HG03064 (cell line): ENCODE measurements at regions not wholly inside any gene's neighbourhood (a gene's known extent, or its start where the extent isn't known, plus 50 kb on each side); places are given as distances from the start of the nearest gene placed in this dataset.
"Not testable (repeated sequence)": the region's sequence is repeated elsewhere in the genome, so short reads cannot be mapped to it uniquely, and the experiment has no call there.

Source experiments
- ATAC-seq: cut with Tn5 transposase; IDR thresholded peaks from one replicate; pipeline ENCODE4 v1.9.1; 2021; ENCODE audit warnings: low read depth; ENCODE audit not compliant: unreplicated experiment

DNA sequence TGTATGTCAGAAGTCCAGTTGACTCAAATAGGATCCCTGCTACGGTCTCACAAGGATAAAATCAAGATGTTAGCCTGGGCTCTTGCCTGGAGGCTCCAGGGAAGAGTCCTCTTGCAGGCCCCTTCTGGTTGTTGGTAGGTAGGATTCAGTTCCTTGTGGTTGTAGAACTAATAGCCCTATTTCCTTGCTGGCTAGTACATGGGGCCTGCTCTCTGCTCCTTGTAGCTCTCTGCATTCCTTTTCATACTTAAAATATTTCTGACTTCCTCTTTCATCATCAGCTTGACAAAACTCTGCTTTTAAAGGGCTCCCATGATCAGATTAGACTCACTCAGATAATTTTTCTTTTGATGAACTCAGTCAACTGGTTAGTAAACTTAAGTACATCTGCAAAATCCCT lies 756.7 kb downstream of the GATA3 start:
- no peak for ATAC-seq

DNA sequence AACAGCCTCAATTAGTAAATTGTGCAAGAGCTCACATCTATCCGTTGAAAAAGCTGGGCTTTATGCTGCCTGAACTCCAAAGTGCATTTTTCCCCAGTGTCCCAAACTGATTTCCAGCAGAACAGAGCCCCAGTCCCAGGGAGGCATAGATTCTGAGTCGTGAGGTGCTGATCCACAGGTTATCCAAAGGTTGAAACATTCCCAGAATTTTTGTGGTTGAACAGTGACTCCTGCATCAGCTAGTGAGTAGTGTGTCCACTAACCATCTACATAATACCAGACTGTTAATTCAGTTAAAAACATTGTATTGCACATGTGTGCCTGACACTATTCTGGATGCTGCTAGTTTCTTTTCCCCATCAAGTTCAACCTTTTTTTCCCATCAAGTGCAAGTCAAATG lies 761.5 kb downstream of the GATA3 start:
- no peak for ATAC-seq

DNA sequence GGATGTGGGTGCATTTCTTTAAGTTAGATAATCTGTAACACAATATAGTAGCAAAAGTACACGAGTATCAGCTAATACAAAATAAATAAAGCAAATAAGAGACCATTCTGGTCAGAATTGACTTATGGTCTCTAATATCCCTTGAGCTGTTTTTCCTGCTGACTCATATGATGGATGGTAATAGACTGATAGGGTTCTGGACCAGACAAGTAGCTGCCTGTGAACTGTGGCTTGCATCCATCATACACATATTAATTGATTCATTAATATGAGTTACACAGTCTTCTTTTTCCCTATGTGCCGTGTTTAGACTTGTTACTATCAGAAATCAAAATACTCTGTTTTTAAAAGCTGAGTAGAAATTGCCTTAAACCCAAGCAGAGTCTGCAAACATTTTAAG lies 762.8 kb downstream of the GATA3 start:
- no peak for ATAC-seq

DNA sequence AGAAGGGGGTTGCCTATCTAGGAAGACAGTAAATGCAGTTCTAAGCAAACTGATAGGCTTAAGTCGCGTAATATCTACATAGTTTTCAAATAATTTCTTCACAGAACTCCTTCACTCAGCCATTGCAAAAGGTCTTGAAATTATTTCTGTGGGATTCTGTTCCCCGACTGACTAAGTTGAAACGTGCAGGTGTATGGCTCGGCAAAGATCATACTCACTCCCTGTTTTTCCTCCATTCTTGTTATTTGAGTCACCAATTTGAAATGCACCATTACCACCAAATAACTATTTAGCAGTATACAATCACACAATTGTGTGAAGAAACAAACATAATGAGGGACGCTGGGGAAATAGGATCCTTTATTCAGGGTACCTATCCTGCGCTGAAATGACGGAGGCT lies 771.1 kb downstream of the GATA3 start:
- ATAC-seq: no peak

DNA sequence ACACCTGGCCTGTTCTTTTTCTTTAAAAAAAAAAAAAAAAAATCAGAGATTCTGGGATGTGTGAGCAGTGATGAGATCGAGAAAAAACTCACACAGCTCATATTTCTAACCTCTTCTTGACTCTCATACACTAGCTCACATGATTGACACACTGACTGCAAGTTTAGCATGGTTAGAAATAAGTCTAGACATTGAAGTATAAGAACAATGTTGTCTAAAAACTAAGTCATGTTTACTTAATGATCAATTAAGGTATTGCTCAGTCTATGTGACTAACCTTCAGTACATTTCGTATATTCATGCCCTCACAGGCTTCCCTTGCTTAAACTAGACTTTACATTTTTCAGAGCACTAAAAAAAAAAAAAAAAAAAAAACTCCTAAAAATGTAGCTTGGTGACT lies 775.1 kb downstream of the GATA3 start:
- no peak for ATAC-seq

DNA sequence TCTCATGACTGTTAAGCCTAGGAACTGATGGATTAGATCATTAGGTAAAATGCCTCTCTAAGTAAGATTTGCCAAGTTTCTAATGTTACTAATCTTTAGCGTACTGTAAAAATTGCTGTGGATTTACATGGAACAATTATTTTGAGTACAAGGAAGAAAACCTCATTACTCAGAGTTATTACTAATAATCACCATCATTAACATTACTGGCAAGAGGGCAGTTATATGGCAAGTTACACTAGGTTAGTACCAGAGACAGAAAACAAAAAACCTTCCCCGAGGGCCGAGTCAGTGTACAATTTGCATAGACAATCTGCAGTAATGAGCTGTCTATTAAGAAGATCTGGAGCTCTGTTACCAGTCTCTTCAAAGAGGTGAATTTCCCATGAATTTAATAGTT lies 775.6 kb downstream of the GATA3 start:
- no peak for ATAC-seq

DNA sequence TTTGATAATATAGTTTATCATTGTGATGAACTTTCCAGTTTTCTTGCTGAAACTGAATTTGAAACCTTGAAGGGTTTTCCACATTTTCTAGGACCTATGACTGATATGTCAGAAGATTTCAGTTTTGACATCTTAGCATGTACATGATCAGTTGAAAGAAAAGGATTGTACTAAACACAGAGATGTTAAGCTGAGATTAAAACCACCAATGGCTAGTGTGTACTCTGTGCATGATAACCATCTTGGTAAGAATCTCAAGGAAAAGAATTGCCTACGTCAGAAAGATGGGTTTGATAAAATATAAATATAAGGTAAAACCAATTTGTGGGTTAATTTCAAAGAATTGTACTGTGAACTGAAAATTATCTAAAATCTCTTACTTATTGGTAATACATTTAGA lies 776.4 kb downstream of the GATA3 start:
- ATAC-seq: no peak

DNA sequence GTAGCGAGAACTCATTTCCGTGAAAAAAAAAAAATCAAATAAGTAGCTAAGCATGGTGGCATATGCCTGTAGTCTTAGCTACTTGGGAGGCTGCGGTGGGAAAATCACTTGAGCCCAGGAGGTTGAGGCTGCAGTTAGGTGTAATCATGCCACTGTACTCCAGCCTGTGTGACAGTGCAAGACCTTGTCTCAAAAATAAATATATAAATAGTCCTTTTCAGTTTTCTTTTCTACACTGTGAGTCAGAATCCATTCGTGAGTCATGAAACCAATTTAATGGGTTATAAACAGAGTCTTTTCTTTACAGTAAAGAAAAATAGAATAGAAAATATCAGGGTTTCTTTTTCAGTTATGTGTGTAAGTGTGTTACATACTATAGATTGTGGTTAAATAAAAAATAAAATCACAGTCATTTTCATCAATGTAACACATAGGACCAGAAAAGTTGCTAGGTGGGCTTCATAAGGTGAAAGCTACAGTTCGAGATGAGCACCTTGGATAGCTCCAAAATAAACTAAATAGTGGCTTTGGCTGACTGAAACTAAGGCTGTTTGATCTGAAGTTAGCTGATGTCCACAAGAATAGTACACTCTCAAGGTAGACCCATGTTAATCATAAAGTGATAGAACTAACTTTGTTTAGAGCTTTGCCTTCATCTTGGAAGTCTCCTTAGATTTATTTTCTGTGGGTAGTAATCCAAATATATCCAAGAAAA lies 781.1 kb downstream of the GATA3 start:
- no peak for ATAC-seq

DNA sequence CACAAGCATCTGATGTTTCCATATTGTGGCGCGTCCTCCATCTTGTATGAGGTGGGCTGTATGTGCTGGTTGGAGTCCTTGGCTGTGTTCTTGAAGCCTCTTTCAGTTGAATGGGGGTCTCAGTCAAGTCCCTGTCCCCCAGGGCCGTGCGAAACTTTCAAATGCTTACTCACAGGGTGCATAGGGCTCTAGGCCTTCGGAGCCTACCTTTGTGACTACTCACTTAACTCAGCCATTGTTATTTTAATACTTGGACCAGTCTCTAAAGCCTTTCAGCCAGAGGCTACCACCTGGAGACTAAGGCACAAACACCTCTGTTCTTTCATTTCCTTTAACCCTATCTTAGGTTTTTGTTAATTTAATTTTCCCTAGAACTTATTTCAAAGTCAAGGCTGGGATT lies 785.9 kb downstream of the GATA3 start:
- no peak for ATAC-seq

DNA sequence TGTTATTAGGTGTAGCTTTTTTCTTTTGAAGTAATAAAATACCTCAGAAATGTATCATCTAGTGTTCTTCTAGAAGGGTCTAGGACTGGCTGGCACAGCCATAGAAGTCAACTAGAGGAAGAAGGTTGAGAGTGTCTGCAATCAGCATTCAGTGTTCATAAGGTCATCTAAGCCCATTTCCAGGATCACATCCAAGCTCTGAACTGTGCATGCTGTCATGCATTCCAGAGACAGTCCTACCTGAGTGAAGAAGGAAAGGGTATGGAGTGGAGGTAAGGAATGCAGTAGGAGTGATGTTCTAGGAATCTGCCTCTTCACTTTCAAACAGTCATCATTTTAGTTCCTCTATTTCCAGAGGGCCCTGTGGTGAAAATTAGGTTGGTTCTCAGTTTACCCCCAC lies 789.7 kb downstream of the GATA3 start:
- ATAC-seq: no peak

DNA sequence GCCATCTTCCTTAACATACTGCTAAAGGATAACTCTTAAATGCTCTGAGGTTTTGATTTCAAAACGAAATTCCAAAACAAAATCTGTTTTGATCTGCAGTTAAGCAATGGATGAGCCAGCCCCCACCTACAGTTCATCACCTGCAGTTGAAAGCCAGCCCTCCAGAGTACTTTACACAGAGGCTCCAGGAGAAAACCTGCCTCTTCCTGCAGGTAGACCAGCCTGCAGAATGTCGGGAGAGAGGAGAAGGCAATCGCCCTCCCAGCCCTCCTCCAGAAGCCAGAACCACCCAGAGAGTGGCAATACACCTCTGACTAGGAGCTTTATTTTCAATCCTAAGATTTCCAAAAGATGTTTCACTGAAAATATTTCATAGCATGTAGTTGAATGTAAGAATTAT lies 798.1 kb downstream of the GATA3 start:
- ATAC-seq: no peak

DNA sequence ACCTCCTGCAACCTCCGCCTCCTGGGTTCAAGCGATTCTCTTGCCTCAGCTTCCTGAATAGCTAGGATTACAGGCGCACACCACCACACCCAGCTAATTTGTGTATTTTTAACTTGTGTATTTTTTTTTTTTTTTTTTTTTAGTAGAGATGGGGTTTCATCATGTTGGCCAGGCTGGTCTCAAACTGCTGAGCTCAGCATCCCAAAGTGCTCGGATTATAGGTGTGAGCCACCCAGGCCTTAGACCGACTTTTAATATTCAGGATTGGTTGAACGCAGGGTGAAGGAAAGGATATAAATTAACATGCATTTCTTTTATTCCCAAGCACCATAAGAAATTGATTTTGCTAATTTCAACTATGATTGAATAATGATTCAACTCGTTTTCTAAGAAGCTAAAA lies 798.6 kb downstream of the GATA3 start:
- no peak for ATAC-seq

DNA sequence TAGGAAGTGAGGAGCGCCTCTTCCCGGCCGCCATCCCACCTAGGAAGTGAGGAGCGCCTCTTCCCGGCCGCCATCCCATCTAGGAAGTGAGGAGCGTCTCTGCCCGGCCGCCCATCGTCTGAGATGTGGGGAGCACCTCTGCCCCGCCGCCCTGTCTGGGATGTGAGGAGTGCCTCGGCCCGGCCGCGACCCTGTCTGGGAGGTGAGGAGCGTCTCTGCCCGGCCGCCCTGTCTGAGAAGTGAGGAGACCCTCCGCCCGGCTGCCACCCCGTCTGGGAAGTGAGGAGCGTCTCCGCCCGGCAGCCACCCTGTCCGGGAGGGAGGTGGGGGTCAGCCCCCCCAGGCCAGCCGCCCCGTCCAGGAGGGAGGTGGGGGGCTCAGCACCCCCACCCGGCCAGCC lies 814.4 kb downstream of the GATA3 start:
- not testable (repeated sequence) for ATAC-seq

DNA sequence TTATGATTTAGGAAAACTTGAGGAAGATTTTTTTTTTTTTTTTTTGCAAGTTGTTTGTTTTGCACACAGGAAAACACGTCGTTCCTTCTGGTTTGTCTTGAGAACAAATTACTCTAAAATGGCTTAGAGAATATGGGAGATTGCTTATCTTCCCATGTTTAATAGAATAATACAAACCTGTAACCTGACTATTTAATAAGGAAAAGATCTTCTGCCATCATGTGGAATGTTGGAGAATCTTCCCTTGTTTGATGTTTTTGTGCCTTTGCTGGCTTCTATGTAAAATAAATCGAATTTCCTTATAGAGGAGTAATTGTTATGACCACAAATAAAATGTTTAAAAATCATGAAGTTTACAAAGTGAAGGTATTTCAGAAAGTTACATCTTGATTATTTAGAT lies 818.8 kb downstream of the GATA3 start:
- no peak for ATAC-seq

DNA sequence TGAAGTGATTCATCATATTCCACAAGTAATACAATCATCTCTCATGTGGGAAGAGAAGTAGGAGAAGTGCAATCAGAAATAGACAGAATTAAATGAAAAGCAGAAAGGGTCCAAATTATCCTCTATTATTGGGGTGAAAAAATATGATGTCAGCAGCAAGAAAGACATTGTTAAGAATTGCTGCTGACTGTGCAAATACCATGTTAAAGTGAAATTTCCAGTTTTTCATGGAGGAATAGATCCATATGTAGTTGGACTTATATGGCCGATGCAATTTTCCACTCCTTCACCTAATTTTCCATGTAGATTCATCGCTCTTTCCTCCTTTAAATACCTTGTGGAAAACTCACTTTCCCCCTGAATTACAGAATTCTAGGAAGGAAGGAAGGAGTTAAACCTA lies 819.8 kb downstream of the GATA3 start:
- no peak for ATAC-seq

DNA sequence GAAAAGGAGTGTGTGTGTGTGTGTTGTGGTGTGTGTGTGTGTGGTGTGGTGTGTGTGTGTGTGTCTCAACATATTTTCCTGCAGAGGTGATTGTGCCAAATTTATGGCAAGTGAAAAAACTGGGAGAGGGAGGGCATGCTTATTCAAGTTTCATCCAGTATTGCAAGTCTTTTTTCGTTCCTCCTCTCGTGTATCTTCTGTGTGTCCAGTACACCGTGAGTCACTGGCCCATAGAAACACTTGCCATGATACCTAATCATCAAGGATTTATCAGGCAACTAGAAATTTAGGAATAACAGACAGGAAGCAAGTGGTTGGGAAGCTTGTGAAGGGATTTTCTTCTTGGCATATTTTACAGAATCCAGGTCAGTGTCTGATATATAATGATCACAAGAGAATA lies 820.5 kb downstream of the GATA3 start:
- no peak for ATAC-seq

DNA sequence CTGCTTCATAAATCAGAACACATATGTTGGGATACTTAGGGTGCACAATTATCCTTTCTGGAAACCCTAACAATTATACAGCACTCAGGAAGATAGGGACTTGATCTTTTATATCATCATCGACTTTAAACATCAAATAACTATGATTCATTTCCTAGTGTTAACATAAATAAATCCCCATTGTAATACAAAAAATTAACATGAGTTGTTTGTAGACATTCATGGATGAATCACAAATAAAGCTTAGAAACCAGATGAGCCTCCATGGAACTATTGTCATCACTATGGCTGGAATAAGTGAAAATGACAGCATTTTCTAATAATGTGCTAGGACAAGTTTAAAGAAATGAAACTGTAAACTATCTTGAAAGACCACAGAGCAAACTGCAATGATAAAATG lies 821.7 kb downstream of the GATA3 start:
- ATAC-seq: no peak

DNA sequence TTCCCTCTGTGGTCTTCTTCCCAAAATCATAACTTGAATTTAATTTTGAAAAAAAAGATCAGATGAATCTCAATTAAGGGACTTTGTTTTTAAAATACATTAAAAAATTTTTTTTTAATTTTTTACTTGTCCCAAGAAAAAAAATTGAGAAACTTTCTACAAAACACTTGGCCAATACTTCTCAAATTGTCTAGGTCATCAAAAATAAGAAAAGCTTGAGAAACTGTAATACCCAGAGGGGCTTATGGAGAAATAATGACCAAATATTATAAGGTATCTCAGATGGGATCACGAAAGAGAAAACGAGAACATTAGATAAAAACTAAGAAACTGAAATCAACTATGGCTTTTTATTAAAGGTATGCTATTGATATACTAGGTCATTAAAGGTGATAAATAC lies 835.0 kb downstream of the GATA3 start:
- ATAC-seq: no peak

DNA sequence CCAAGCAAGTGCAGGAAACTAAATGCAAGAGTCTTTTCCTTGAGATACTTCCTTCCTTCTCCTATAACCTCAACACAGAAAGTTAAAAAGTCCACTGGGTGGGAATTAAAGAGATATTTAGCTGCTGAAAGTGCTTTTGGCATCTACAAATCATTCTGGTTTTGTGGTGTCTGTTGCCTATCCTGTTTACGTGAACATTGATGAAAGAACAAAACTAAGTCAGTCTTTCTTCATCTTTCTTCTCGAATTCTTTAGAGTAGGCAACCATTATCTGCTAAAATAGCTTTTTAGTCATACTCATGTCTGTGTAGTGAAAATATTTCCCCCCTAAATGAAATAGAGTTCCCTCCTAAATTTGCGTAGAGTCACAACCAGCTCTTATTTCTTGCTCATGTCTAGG lies 838.6 kb downstream of the GATA3 start:
- no peak for ATAC-seq

DNA sequence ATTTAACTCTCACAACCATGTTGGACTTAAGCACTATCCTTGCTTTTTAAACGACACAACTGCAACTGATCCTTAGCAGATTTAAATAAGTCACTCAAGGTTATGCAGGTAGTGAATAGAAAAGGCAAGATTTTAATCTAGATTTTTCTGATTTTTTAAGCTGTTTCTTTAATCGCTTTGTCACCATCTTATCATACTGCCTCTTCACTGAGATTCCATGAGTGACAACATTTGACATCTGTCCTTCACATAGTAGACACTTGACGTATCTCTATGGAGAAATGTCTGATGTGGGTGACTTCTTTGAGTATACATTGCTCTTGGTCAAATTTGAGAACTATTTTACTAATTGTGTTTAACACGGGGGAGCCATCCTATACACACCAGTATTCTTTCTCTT lies 839.7 kb downstream of the GATA3 start:
- ATAC-seq: no peak

DNA sequence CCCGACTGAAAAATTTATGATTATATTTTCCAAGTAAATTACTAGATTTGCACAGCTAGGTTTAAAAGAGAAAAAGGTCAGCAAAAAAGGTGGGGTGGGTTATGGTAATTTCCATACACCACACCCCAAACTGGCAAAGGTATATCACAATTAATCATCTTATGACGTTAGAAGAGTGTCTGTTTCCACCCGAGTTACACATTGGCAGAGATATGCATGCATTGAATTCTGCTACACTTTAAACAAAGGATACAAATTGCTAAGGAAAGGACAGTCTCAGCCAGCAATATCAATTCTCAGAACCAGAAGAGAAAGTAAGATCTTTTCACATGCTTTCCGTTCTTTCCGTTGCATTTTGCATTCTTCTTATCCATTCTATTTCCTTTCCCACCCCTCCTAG lies 843.3 kb downstream of the GATA3 start:
- no peak for ATAC-seq

DNA sequence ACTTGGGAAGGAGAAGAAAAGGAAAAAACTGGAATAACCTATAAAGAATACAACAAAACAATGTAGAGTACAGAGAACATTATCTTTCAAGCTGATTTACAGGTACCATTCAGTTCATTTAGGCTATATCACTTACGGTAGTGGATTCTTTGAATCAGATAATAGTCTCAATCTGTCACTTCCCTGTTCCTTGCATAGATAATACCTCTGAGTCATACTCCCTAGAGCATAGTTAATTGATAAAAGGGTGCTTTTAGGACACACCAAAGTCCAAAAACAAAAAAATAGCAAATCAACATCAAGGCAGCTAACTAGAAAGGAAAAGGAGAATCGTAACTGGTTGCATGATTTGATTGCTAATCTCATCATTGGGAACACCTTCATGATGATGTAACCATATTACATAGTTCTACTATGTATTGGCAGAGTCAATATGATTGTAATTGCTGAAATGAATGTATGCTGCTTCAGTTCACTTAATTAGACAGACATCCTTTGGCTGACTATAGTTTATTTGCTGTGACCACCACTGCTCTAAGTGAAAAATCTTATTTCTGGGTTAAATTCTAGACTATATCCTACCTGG lies 844.4 kb downstream of the GATA3 start:
- no peak for ATAC-seq

DNA sequence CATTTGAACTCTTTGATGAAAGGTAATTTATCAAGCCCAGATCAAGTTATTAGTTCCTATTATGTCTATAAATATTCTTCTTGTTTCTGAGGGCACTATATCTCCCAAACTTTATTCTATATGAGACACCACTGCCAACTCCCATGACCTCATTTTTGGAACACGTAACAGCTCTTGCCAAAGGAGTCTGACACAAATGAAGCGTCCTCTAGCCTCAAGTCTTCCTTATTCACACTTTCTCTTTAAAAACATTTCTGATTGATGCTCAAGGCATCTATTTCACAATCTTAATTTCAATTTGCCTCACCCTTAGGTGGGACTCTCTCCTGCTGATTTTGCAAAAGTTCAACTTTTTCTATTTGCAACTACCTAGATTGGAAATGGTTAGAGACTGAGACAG lies 848.4 kb downstream of the GATA3 start:
- no peak for ATAC-seq
